Gastroesophageal sphincter (tissue), 3 donors: ENCODE measurements at regions not wholly inside any gene's neighbourhood (a gene's known extent, or its start where the extent isn't known, plus 50 kb on each side); places are given as distances from the start of the nearest gene placed in this dataset.

ENCODE experiments used
- CTCF ChIP-seq, 4 experiments: fragments of 200-600 bp in 2 of 4; fragments of 450-650 bp in 2 of 4; sonication (generic) in 1 of 4; IDR thresholded peaks; one replicate each; pipeline ENCODE4 v1.5.1; 2017 to 2019; ENCODE audit warnings: antibody characterized with exemption in 4 of 4, mild to moderate bottlenecking in 2 of 4, moderate library complexity in 2 of 4
- POLR2A ChIP-seq, 2 donors: fragments of 450-650 bp; IDR thresholded peaks; one replicate each; pipeline ENCODE4 v1.6.1; 2017; ENCODE audit warnings: antibody characterized with exemption in 2 of 2, mild to moderate bottlenecking in 2 of 2, moderate library complexity in 1 of 2

- TF ChIP-seq CTCF (IDR thresholded peaks at IDR 0.05), result no peak
- TF ChIP-seq POLR2A (IDR thresholded peaks at IDR 0.05), result no peak
Observed at GRCh38 chr22:47433627-47434026, 671.2 kb downstream of the TBC1D22A start.
